ENCODE measurements at regions not wholly inside any gene's neighbourhood (a gene's known extent, or its start where the extent isn't known, plus 50 kb on each side); places are given as distances from the start of the nearest gene placed in this dataset.

GRCh38 chr11:134830312-134830711 is 418.3 kb upstream of the B3GAT1 start:
- no peak for TF ChIP-seq CTCF (IDR thresholded peaks at IDR 0.05; ENCODE audit: low read depth, low read length)
- no peak for DNase-seq (ENCODE audit: extremely low read depth, low read depth)

GRCh38 chr11:134823970-134824369 is 411.9 kb upstream of the B3GAT1 start:
- DNase-seq (ENCODE audit: extremely low read depth, low read depth) = no peak
- no peak for TF ChIP-seq CTCF (IDR thresholded peaks at IDR 0.05; ENCODE audit: low read depth, low read length)

GRCh38 chr11:134822897-134823296 is 410.9 kb upstream of the B3GAT1 start:
- DNase-seq (ENCODE audit: extremely low read depth, low read depth) = no peak
- TF ChIP-seq CTCF (IDR thresholded peaks at IDR 0.05; ENCODE audit: low read depth, low read length) = no peak

- no peak for DNase-seq (ENCODE audit: extremely low read depth, low read depth)
- TF ChIP-seq CTCF (IDR thresholded peaks at IDR 0.05; ENCODE audit: low read depth, low read length) = no peak
Measured at GRCh38 chr11:134821422-134821821, 409.4 kb upstream of the B3GAT1 start.

DNA sequence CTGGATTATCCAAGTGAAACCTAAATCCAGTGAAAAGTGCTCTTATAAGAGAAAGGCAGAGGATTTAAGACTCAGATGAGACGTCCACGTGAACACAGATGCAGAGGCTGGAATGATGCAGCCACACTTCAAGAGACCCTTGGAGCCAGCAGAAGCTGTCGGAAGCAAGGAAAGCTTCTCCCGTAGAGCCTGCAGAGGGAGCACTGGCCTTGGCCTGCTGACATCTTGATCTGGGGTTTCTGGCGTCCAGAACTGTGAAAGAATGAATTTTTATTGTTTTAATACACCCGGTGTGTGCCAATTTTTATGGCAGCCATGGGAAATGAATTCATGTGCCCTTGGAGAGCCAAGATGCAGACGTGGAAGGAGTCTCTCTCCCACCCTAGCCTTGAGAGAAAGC is 407.0 kb upstream of the B3GAT1 start:
- DNase-seq (ENCODE audit: extremely low read depth, low read depth) = no peak
- no peak for TF ChIP-seq CTCF (IDR thresholded peaks at IDR 0.05; ENCODE audit: low read depth, low read length)

DNA sequence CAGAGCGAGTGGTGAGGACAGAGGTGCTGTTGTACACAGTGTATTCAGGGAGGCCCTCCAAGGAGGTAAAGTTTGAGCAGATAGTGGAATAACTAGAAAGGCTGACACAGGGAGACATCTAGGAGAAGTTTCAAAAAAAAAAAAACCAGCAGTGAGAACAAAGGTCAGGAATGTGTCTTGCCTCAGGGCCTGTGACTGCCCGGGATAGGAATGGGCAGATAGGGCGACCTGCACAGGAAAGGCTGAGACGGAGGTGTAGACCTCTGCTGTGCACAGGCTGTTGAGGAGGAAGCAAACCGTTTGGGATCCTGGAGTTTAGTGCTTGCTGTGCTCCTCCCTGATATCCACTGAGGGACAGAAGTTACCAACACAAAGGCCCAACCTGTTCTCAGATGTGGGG is 406.5 kb upstream of the B3GAT1 start:
- DNase-seq (ENCODE audit: extremely low read depth, low read depth) = no peak
- TF ChIP-seq CTCF (IDR thresholded peaks at IDR 0.05; ENCODE audit: low read depth, low read length) = no peak

DNA sequence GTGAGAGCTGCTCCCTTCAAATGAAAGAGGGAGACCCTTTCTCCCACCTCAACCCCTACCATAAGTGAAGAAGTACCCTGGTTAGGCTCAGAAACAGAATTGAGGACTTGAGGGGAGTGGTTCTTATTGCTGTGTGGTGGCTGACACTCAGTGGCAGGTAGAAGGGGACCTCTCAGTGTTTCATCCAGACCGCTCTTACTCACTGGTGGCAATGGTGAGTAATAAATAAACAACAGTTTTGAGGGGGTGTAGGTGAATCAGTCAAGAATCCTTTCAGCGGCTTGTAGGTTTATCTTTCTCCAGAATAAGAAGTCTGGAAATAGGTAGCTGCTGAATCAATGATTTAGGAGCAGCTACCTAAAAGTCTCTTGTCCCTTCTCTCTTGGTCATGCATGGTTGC is 403.4 kb upstream of the B3GAT1 start:
- no peak for TF ChIP-seq CTCF (IDR thresholded peaks at IDR 0.05; ENCODE audit: low read depth, low read length)
- no peak for DNase-seq (ENCODE audit: extremely low read depth, low read depth)
